AG09319 (cell line): ENCODE measurements at regions not wholly inside any gene's neighbourhood (a gene's known extent, or its start where the extent isn't known, plus 50 kb on each side); places are given as distances from the start of the nearest gene placed in this dataset.
"Not testable (repeated sequence)": the region's sequence is repeated elsewhere in the genome, so short reads cannot be mapped to it uniquely, and the experiment has no call there.

Source experiments
- DNase-seq: peaks from one replicate; pipeline ENCODE4 v3.0.0-alpha.2; 2010; ENCODE audit warnings: low read depth; ENCODE audit errors: extremely low read depth
- TF ChIP-seq, protein P1 (sequence below): IDR thresholded peaks from 2 replicates; pipeline ENCODE4 v1.5.1; 2011; ENCODE audit warnings: low read depth, mild to moderate bottlenecking, inconsistent platforms, low read length, moderate library complexity

DNA sequence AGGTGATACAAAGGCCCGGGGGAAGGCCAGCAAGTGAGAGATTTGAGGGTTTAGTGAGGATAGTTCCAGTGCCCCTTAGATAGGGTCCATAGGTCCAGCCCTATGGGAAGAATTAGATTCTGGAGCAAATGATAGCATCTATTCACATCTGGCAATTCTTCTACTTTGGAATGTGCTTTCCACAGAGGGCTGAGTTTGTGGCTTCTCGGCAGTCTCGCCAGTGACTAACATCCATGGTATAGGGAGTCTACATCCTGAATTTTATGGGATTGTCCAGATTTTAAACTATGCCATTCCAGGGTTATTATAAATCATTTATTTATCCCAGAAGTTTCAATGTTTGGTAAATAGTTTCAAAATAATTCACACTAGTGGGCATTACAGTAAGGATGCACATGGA is 207.3 kb upstream of the ADO start:
- DNase-seq: no peak
- TF ChIP-seq, protein P1, sequence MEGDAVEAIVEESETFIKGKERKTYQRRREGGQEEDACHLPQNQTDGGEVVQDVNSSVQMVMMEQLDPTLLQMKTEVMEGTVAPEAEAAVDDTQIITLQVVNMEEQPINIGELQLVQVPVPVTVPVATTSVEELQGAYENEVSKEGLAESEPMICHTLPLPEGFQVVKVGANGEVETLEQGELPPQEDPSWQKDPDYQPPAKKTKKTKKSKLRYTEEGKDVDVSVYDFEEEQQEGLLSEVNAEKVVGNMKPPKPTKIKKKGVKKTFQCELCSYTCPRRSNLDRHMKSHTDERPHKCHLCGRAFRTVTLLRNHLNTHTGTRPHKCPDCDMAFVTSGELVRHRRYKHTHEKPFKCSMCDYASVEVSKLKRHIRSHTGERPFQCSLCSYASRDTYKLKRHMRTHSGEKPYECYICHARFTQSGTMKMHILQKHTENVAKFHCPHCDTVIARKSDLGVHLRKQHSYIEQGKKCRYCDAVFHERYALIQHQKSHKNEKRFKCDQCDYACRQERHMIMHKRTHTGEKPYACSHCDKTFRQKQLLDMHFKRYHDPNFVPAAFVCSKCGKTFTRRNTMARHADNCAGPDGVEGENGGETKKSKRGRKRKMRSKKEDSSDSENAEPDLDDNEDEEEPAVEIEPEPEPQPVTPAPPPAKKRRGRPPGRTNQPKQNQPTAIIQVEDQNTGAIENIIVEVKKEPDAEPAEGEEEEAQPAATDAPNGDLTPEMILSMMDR: no peak

GRCh38 chr10:62599161-62599560 is 205.4 kb upstream of the ADO start:
- TF ChIP-seq, protein P1: no peak
- DNase-seq: no peak

GRCh38 chr10:62606551-62606950 is 198.0 kb upstream of the ADO start:
- DNase-seq: not testable (repeated sequence)

- DNase-seq: not testable (repeated sequence)
Measured at GRCh38 chr10:62608189-62608875, 196.2 kb upstream of the ADO start.

GRCh38 chr10:62610649-62611229 is 193.8 kb upstream of the ADO start:
- TF ChIP-seq, protein P1: peak; percentile 76
- DNase-seq: no peak

GRCh38 chr10:62613424-62613823 is 191.1 kb upstream of the ADO start:
- no peak for DNase-seq
- TF ChIP-seq, protein P1: no peak

DNA sequence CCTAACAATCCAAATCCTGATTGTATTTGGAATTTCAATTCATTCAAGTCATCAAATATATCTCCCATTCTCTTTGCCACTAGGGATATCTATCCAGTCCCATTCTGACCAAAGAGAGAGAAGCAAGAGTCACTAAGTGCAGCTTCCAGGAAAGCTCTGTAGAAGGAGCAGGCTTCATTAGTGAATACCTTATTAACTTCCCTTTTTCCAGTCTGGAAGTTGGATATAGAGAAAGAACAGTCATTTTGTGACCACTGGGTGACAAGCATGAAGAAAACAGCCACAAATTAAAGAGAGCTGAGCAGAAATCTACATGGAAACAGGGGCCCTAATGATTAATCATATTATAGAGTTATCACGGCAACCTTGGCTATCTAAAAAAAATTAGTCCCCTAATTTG is 190.7 kb upstream of the ADO start:
- DNase-seq: no peak
- TF ChIP-seq, protein P1: no peak

DNA sequence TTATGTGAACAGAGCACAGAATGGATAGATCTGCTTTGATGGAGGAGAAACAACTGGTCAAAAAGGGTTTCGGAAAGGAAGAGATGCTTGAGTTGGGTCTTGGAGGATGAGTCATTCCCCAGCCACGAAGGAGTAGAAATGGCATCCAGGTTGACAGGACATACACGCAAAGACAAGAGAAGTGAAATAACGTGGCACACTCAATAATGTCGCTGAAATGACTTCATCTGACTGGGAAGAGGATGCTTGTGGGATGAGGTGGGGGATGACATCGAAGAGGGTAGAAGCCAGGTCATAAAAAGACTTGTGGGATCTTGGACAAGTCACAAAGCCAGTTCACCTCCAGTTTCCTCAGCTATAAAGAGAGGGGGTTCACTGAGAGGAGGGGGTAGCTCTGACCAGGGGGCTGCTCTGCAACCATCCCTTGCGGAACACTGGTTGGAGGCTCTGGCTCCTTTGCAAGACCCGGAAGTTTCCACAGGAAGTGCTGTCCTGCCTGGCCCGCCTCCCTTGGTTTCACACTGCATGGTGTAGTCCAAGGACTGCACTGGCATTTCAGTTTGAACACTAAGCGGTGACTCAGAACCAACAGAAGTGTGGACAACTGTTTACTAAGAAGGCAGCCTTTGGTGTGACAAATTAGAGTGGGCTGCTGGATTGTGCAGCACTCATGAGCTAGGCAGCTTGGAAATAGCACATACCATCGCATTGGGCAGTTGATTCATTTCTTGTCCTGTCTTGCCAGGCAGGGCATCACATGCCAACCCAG is 189.9 kb upstream of the ADO start:
- DNase-seq: no peak
- TF ChIP-seq, protein P1: no peak
